ENCODE measurements at regions not wholly inside any gene's neighbourhood (a gene's known extent, or its start where the extent isn't known, plus 50 kb on each side); places are given as distances from the start of the nearest gene placed in this dataset.

DNA sequence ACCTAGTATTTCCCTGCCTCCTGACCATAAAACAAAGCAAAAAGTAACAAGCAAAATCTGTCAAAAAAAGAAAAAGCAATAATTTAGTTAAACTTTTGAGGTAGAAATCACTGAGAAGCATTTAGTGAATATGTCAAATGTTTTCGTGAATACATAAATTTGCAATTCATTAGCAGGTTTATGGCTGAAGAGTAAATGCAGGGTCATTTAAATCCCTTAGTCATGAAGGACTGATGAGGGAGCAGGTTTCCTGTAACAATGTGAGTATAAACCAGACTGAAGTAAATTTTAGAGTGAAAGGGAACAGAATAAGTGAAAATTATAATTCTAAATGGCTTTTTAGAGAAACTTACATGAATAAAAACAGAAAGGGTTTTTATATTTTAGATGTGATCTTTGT is 313.5 kb upstream of the MANEA start:
- TF ChIP-seq, protein P1, sequence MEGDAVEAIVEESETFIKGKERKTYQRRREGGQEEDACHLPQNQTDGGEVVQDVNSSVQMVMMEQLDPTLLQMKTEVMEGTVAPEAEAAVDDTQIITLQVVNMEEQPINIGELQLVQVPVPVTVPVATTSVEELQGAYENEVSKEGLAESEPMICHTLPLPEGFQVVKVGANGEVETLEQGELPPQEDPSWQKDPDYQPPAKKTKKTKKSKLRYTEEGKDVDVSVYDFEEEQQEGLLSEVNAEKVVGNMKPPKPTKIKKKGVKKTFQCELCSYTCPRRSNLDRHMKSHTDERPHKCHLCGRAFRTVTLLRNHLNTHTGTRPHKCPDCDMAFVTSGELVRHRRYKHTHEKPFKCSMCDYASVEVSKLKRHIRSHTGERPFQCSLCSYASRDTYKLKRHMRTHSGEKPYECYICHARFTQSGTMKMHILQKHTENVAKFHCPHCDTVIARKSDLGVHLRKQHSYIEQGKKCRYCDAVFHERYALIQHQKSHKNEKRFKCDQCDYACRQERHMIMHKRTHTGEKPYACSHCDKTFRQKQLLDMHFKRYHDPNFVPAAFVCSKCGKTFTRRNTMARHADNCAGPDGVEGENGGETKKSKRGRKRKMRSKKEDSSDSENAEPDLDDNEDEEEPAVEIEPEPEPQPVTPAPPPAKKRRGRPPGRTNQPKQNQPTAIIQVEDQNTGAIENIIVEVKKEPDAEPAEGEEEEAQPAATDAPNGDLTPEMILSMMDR (IDR thresholded peaks at IDR 0.05) = no peak
- TF ChIP-seq EZH2 (IDR thresholded peaks at IDR 0.05) = no peak

All from neural progenitor cell (in vitro differentiated cells).